Mononuclear cell (primary cell): ENCODE measurements at regions not wholly inside any gene's neighbourhood (a gene's known extent, or its start where the extent isn't known, plus 50 kb on each side); places are given as distances from the start of the nearest gene placed in this dataset.

Experiments used
- H3K27me3 ChIP-seq: 2 replicates; pipeline ENCODE4 v1.6.0; 2011; ENCODE audit warnings: low read length, control low read depth; ENCODE audit not compliant: insufficient read depth
- H3K4me1 ChIP-seq: 2 replicates; pipeline ENCODE4 v1.5.1; 2011; ENCODE audit warnings: mild to moderate bottlenecking, low read length, control low read depth; ENCODE audit not compliant: insufficient read depth
- H3K4me3 ChIP-seq: 2 replicates; pipeline ENCODE4 v1.5.1; 2011; ENCODE audit warnings: mild to moderate bottlenecking, low read length, moderate library complexity
- H3K9me3 ChIP-seq: 2 replicates; pipeline ENCODE4 v1.5.1; 2011; ENCODE audit warnings: low read depth, mild to moderate bottlenecking, control low read depth, low read length

DNA sequence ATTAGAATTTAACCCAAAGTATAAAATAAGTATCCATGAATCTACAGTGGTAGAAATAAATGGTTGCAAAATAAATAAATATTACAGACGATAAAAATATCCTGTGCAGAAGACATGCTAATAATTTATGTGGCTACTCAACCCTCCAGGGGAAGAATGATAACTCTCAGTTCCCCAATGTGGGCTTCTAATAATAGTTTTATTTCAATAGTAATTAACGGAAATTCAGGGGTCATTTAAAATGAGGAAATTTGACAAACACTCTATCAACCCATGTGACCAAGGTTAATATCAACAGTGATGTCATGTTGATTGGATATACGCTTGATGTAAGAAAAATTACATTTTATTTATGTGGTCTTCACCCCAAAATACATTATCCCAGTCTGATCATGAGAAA, 1082.6 kb upstream of the LRRTM3 start:
- no peak overlapping the region for H3K4me3 ChIP-seq

DNA sequence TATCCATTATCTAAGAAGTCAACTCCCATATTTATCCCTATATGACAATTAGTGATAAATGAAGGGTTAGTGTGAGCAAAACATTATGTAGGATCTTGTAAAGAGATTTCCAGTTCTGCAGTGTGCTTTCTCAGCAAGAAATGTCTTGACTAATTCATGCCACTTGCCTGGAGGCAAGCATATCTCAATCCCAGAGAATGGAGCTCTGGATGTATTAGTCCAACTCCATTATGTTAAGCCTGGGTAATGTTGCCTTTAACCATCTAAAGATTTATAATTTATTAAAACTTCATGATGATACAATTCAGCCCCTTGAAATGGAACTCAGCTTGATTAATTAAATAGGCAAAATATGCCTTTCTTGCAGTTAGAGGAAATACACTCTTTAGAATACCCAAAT, 1079.9 kb upstream of the LRRTM3 start:
- Histone ChIP-seq H3K4me1 (no peaks in the 10 kb centered on the region), H3K4me3 (no peak overlapping the region), H3K27me3 (no peaks in the 10 kb centered on the region), H3K9me3 (no peaks in the 10 kb centered on the region)

More for the DNA sequence above, 1082.6 kb upstream of the LRRTM3 start:
- no peaks in the 10 kb centered on the region for H3K27me3 ChIP-seq
- no peaks in the 10 kb centered on the region for H3K4me1 ChIP-seq
- no peaks in the 10 kb centered on the region for H3K9me3 ChIP-seq

DNA sequence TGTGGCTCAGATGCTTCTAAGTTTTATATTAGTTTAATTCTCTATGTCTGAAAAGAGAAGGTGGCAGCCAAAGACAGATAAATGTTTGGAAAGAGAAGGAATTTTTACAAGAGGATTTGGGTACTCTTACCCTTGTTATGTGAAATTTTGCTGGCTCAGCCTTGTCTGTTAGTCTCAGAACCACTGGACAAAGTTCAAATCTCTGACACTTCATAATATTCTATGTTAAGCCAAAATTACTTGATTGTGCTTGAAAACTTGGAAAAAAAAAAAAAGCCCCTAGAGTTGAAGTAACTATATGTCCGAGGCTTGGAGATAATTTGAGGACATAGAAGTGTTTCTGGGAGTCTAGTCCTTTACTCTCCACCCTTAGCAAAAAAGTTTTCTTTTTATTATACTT, 1079.3 kb upstream of the LRRTM3 start:
- no peak overlapping the region for H3K4me3 ChIP-seq
- H3K27me3 ChIP-seq: no peaks in the 10 kb centered on the region
- H3K4me1 ChIP-seq: no peaks in the 10 kb centered on the region
- no peaks in the 10 kb centered on the region for H3K9me3 ChIP-seq

DNA sequence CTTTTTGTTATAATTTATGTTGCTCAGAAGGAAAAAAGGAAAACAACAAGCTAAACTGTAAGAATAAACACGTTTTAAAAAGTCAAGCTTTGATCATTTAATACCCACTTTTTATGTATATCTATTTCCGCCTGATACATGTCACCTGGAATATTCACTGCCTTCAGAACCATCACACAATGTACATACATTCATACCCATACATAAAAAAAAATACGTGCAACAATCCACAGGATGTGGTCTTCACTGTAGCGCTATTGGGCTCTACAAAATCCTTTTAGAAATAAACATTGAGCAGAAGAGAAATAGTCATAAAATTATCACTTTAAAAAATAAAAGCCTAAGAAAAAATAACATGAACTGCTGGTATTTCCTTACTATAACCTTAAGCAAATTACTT, 1078.9 kb upstream of the LRRTM3 start:
- Histone ChIP-seq H3K4me1 (no peaks in the 10 kb centered on the region), H3K4me3 (no peak overlapping the region), H3K27me3 (no peaks in the 10 kb centered on the region), H3K9me3 (no peaks in the 10 kb centered on the region)

GRCh38 chr10:65847436-65848230, 1078.2 kb upstream of the LRRTM3 start:
- no peaks in the 10 kb centered on the region for H3K4me1 ChIP-seq
- no peak overlapping the region for H3K4me3 ChIP-seq
- no peaks in the 10 kb centered on the region for H3K9me3 ChIP-seq

GRCh38 chr10:65858841-65859240, 1067.0 kb upstream of the LRRTM3 start:
- H3K9me3 ChIP-seq: no peaks in the 10 kb centered on the region
- no peaks in the 10 kb centered on the region for H3K27me3 ChIP-seq
- H3K4me1 ChIP-seq: no peaks in the 10 kb centered on the region
- H3K4me3 ChIP-seq: no peak overlapping the region

More at GRCh38 chr10:65847436-65848230, 1078.2 kb upstream of the LRRTM3 start:
- H3K27me3 ChIP-seq: no peaks in the 10 kb centered on the region

DNA sequence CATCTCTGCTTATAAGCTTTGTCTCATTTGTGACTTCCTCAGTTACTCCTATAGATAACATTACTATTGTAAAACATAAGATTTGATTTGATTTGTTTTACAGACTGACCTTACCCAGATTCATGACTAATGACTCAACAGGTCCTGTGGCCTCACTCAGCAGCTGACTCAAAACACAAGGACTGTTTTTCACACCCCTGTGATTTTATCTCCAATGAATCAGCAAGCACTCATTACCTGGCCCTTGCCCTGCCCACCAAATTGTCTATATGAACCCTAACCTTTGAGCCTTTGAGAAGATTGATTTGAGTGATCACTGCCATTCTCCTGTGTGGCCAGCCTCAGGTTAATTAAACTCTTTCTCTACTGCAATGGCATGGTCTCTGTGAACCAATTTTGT, 1064.6 kb upstream of the LRRTM3 start:
- no peaks in the 10 kb centered on the region for H3K9me3 ChIP-seq
- H3K4me1 ChIP-seq: no peaks in the 10 kb centered on the region
- no peaks in the 10 kb centered on the region for H3K27me3 ChIP-seq
- H3K4me3 ChIP-seq: no peak overlapping the region
